ENCODE measurements at regions not wholly inside any gene's neighbourhood (a gene's known extent, or its start where the extent isn't known, plus 50 kb on each side); places are given as distances from the start of the nearest gene placed in this dataset.

- intact Hi-C loops (cut with DNase I) = no loop called here
- DNase-seq (no peak), ATAC-seq (no peak)
- Histone ChIP-seq H3K4me3 (no peak overlapping the region), H3K9me3 (no peaks in the 10 kb centered on the region), H3K36me3 (no peaks in the 10 kb centered on the region), H3K27me3 (no peaks in the 10 kb centered on the region), H3K4me1 (peaks cover 0 to 13% (median 0%) of the 10 kb centered on the region in 12 donors), H3K27ac (no peak overlapping the region)
- WGBS, 4 donors = 96 to 98% (median 97%) methylated on average over 7 of the region's 7 CpGs
- TF ChIP-seq POLR2A (IDR thresholded peaks at IDR 0.05) = no peak
- TF ChIP-seq CTCF (IDR thresholded peaks at IDR 0.05) = no peak
Measured at GRCh38 chr5:124194282-124194681, 552.2 kb downstream of the ZNF608 start.

DNA sequence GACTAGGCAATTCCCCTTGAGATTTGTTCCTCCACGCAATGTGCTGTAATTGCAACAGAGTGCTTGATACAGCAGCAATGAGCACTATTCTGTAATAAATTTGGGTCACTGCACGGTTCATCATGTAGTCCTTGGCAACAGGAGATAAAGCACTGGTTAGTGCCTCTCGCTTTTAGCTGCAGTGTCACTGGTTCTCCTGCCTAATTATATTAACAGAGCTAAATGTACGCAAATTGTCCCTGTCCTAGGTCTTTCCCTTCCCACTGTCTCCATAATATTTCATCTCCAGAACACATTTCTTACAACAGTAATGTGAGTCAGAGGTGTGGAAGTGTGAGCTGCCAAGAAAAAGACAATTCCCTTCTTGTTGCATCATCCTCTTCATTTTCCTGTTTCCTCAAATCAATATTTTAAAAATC lies 553.1 kb downstream of the ZNF608 start:
- Histone ChIP-seq H3K27me3 (no peaks in the 10 kb centered on the region), H3K9me3 (no peaks in the 10 kb centered on the region), H3K27ac (no peak overlapping the region), H3K4me1 (peaks cover 0 to 13% (median 0%) of the 10 kb centered on the region in 12 donors), H3K4me3 (no peak overlapping the region), H3K36me3 (no peaks in the 10 kb centered on the region)
- intact Hi-C loops (cut with DNase I) = no loop called here
- TF ChIP-seq CTCF (IDR thresholded peaks at IDR 0.05) = no peak
- no peak for TF ChIP-seq POLR2A (IDR thresholded peaks at IDR 0.05)
- DNase-seq (no peak), ATAC-seq (peak; percentile 32 to 74 (median 67))
- WGBS, 4 donors = 21 to 49% (median 27%) methylated on average over 4 of the region's 4 CpGs

DNA sequence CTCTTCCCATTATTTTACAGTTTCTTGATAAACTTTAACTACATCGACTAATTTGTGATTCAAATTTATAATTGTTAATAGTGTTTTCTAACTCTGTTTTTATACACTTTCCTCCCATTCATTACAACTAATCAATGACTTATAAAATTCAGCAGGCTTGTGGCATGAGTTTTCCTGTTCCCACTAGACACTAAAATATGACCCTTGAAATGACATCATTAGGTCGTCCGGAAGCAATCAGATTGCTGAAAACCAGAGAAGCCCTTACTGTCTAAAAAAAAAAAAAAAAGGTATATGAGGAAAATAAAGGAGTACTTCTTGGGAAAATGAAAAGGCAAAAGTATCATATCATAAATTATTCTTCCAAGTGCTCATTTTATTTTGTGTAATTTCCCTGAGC lies 553.7 kb downstream of the ZNF608 start:
- ATAC-seq = no peak
- TF ChIP-seq CTCF (IDR thresholded peaks at IDR 0.05) (no peak), POLR2A (IDR thresholded peaks at IDR 0.05) (no peak)
- H3K9me3 ChIP-seq = no peaks in the 10 kb centered on the region
- WGBS, 4 donors = 78 to 87% (median 82%) methylated on average over 3 of the region's 3 CpGs
- H3K27me3 ChIP-seq = no peaks in the 10 kb centered on the region
- no peaks in the 10 kb centered on the region for H3K36me3 ChIP-seq
- H3K27ac ChIP-seq = no peak overlapping the region
- intact Hi-C loops (cut with DNase I) = no loop called here
- peaks cover 0 to 13% (median 0%) of the 10 kb centered on the region in 12 donors for H3K4me1 ChIP-seq
- no peak for DNase-seq
- no peak overlapping the region for H3K4me3 ChIP-seq

- no peaks in the 10 kb centered on the region for H3K36me3 ChIP-seq
- no peak for ATAC-seq
- TF ChIP-seq CTCF (IDR thresholded peaks at IDR 0.05) (no peak), POLR2A (IDR thresholded peaks at IDR 0.05) (no peak)
- H3K4me1 ChIP-seq = no peaks in the 10 kb centered on the region
- intact Hi-C loops (cut with DNase I) = no loop called here
- WGBS, 4 donors = 97 to 98% (median 97%) methylated on average over 3 of the region's 3 CpGs
- no peak overlapping the region for H3K27ac ChIP-seq
- no peaks in the 10 kb centered on the region for H3K9me3 ChIP-seq
- H3K4me3 ChIP-seq = no peak overlapping the region
- H3K27me3 ChIP-seq = no peaks in the 10 kb centered on the region
- DNase-seq = no peak
Measured at GRCh38 chr5:124185716-124186115, 560.7 kb downstream of the ZNF608 start.
